Stimulated activated CD4-positive, alpha-beta T cell treated with anti-CD3 and anti-CD28 coated beads, Interleukin-4, amount 100 ng/mL, for 48 hours (primary cell): ENCODE measurements at regions not wholly inside any gene's neighbourhood (a gene's known extent, or its start where the extent isn't known, plus 50 kb on each side); places are given as distances from the start of the nearest gene placed in this dataset.

Source experiments
- DNase-seq, 2 donors: peaks; one replicate each; pipeline ENCODE4 v3.0.0-alpha.2; 2020; ENCODE audit warnings: low read depth in 2 of 2

DNA sequence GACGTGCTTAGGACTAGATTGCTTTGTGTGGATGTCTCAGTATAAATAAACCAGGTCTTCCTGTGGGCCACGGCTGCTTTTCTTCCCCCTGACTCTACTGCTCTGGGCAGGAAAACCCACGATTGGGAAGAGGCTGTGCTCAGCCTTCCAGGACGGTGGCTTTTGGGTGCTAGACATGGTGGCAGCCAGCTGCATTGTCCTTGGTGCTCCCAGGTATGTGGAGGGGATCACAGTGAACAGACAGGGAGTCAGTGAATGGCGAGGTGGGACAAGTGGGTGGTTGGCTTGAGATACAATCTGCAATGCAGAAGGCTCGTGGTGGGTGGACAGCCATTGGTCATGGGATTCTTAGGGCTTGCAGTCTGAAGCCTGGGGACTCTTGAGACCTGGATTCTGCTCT, 366.3 kb downstream of the AACS start:
- DNase-seq: no peak

DNA sequence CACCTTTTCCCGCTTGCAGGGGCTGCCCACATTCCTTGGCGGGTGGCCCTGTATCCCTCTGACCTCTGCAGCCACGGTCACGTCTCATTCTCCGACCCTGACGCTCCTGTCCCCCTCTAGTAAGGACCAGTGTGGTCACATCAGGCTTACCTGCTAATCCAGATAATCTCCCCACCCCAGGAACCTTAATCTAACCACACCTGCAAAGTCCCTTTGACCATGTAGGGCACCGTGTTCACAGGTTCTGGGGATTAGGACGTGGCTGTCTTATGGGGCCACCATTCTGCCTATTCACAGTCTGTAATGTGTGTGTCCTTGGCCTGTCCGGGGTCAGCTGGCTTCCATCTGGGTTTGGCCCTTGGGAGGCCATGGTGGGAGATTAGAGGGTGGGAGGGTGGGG, 368.9 kb downstream of the AACS start:
- DNase-seq: no peak

DNA sequence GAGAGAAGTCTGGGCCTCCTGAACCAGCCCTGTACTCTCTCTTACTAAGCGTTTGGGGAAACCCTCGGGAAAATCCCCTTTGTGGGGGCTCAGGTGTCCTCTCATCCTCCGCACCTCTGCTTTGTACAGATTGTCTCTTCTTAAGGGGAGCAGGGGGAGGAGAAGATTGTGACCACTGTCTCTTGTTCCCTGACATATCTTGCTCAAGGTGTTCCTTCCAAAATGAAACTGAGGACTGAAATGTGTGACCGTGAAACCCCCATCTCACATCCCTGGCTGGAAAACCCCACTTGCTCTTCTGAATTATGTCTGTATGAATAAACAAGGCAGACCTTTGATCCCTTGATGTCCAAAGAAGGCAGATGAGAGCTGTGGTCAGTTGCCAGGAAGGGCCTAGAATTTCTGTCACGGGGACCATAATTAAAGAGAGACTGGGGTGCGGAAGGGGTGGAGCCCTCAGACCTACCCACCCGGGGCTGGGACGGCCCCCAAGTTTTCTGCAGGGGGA, 369.8 kb downstream of the AACS start:
- no peak for DNase-seq

DNA sequence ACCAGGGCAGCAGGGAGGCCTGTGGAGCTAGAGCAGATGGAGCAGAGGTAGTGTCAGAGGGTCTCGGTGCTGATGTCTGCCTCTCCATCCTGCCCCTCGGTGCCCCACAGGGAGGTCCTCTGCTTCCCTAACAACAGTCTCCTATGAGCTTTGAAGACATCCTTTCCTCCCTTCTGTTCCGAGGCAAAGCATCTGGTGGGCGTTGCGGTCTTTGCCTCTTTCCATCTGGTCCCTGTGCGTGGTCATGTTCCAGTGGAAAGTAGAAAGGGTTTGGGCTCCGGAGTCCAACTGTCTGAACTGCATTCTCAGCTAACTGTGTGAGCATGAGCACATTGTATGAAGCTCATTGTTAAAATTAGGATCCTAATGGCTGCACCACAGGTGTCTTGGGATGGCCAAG, 370.6 kb downstream of the AACS start:
- no peak for DNase-seq

DNA sequence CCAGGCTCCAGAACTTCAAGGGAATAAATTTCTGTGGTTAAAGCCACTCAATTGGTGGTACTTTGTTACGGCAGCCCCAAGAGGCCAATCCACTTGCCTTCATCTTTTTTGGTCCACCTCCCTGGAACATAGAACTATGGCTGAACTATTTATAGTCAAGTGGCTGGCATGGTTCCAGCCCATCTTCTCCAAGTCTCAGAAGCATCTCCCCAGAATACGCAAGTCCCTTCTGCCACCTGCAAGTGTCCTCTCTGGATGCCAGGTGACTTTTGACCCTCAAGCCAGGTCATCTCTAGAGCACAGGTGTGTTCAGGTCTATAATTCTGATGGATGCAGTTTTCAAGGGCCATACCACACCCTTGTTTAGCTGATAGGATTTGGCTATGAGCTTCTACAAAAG, 371.5 kb downstream of the AACS start:
- no peak for DNase-seq

DNA sequence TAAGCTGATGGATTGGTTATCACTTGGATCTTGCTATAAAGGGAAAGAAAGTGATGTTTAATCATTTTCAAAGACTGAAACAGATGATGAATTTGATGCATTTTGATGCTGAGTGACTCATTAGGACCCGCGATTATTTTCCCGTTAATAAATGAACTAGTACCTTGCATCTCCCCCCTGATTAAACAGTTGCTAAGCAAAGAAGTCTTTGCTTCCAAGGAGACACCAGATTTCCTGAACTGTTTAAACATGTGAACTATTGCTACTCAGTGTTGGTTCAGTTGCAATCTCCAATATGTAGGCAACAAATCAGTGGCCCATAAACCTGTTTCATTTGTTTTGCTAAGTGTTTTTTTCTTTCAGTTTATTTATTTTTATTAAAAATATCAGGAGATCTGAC, 375.2 kb downstream of the AACS start:
- no peak for DNase-seq

DNA sequence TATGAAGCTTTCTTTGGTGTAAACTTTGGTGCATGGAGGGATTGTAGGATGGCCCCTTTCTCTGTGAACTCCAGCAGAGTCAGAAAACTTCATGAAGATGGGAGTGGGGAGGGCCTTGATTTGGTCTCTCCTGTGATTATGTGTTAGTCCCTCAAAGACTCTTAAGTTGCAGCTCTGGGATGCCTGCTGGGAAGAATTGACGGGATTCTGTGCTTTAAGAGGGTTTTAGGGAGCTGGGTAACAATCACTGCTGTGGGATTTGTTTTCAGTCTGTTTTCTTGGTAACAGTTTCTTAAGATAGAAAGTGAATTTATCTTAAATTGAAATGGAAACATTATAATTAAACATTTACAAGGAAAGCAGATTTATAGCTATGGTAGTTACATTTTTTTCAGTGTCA, 378.1 kb downstream of the AACS start:
- no peak for DNase-seq

DNA sequence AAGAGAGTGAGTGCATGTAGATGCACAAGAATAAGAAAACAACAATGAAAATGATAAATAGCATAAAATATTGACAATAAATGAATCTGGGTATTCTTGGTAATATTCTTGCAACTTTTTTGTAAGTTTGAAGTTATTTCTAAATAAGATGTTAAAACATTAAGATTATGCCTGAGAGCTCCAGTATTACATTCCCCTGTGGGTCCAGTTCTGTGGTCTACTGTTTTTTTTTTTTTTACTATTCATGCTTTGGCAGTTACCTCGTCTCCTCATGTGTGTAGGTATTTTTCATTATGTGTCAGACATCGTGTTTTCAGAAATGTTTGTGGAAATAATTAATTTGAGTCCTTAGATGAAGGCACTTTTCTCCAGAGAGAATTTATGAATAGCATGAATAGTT, 386.2 kb downstream of the AACS start:
- no peak for DNase-seq

DNA sequence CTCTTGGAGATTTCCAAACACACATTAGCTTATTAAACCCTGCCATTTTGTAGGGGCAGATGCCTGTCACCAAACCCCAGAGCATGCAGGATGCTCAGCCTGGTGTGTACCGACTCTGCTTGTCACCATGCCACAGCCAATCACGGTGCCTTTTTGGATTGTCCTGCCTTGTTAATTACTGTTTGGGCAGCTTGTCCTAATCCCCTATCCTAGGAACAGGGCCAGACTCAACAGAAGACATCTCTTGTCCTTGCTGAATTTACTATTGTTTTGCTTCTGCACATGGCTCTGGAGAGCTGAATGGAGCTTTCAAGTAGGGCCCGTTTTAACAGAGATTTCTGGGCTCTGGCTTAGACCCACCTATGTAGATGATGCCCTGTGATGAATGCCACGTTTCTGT, 388.5 kb downstream of the AACS start:
- no peak for DNase-seq

DNA sequence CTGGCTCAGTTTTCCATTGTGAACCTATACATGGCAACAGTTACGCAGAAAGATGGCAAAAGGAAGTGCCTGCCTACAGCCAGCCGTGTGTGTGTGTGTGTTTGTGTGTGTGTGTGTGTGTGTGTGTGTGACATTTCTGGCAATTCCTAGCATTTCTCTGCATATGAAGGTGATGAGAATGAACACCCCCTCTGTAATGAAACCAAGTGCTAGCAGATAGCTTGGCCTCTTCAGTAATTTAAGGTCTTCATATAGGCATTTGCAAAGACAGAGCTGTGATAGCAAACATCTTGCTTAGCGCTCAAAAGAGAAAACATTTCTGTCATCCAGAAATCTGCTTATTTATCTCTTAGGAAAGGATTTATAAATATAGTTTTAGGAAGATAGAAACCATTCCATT, 389.1 kb downstream of the AACS start:
- DNase-seq: no peak

DNA sequence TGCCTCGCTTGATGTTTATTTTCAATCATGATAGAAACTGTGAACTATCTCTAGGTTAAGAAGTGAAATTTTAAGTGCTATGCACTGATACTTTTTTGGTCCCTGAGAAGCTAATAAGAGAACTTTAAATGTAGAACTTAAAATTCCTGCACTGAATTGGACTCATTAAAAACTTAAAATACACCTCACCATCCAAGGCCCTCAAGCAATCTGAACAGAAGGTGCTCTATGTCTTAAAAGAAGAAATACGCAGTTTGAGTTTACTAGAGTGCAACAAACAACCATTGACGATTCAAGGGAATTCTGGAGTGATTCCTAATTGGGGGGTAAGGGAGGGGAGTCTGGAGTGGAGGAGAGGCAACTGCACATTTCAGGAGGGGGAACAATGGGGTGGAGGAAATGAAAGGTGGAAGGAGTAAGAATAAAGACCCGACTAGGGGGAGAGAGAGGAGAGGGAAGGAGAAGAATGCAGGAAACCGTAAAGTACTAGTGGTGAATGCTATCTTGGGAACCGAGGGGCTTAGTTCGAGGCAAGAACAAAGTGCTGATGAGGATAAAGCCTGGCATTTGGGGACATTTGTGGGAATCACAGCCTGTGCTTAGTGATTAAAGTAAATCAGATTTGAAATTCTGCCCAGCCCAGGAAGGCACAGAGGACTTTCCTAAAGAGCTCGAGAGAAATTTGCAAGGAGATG, 389.7 kb downstream of the AACS start:
- DNase-seq: no peak

DNA sequence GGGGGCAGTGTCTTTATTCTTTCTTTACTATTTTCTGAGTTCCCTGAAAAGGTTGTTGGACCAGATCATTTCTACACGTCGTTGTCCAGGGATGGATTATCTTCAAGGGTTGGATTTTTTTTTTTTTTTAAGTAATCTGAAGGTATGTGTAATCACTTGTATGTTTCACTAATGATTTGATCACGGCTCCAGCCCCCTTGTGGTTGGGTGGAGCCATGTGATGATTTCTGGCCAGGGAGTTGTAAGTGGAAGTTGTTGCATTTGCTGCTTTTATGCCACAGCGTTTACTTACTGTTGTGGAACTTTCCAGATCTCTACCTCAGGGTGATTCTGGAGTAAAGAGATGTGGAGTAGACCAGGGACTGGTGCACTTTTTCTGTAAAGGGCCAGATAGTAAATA, 390.3 kb downstream of the AACS start:
- DNase-seq: no peak

DNA sequence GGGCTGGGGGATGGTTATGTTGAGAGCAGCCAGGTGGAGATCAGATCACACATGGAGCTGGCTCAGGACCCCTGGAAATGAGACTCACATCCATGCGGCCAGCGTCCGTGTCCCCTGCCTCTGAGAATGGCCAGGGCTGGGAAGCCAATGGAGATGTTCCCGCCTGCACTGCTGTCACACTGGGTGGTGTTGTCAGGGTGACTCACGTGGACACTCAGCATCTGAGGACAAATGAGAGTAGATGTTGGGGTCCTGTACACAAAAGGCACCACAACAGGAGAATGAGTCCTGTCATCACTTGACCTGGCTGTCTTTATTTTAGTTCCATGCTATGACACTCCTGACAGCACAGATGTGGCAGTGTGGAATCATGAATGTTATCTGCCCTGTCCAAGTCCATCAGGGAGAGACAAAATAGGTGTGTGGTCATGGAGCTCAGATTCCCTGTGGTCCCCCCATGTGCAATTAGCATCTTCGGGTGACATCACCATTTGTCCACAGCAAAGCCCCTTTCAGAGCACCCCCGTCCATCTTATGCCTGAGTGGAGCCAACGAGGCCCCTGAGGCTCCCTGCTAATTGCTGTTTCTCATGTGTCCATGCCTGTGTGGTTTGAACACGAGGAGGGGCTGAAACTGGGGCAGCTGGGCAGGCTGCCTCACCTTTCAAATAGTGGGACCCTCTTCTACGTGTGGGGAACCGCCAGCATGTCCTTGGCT, 393.5 kb downstream of the AACS start:
- no peak for DNase-seq

DNA sequence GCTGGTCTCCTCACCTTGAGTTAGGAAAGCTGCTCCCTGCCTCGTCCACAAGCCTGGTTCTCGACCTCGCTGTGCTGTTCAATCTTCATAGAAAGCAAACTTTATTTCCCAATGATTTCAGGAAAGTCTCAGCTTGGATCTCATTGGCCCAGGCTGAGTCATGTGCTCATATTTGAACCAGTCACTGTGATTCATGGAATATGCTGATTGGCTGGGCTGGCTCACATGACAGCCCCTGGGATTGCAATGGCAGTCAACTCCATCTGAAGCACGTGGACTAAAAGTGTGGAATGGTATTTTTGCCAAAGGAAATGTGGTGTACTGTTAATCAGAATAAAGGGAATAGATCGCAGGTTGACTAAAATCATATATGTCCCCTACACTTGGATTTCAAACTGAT, 396.6 kb downstream of the AACS start:
- no peak for DNase-seq

DNA sequence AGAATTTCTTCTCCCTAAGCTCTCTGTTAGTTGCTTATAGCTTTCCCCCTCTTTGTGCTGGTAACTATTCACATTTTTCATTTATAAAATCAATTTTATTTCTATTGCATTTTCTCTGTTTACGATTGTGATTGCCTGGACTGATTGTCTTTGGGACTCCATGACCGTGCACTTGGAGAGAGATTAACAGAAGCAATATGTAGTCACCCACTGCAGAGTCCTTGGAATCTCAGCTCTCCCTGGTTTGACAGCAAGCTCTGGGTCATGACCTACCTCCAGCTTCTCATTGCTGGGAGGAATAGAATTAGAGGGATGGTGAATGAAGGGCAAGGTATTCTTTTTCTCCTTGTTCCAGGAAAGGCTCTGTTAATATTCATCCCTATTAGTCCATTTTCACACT, 398.2 kb downstream of the AACS start:
- DNase-seq: no peak

DNA sequence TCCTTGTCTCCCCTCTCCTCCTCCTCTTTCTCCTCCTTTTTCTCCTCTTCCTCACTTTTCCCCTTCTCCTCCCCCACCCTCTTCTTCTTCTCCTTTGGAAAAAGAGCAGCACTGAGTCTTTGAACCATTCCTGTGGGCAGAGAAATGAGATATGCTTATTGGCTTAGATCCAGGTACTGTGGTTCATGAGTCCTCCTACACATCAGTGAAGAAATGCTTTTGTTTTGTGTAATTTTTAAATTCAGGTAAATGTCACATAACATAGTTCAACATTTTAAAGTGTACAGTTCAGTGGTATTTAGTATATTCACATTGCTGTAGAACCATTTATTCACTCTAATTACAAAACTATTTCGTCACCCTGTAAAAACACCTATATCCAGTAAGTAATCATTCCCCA, 402.1 kb downstream of the AACS start:
- DNase-seq: no peak

DNA sequence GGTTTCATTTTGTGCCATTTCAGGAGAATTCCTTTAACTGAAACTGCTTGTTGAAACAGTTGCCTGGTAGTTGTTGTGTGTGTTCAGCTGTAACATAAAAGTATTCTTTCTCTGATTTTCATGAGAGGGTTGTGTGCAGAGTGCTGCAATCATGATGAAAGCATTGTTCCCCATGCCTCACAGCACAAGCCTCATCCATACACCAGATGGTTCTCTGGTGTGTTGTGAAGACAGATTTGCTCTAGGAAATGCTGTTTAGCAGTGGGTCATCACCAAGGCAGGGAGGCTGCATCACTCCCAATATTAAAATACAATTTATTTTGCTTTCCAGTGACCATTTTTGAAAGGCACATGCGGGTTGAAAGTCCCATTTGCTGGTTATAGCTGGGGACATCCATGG, 404.4 kb downstream of the AACS start:
- DNase-seq: no peak

DNA sequence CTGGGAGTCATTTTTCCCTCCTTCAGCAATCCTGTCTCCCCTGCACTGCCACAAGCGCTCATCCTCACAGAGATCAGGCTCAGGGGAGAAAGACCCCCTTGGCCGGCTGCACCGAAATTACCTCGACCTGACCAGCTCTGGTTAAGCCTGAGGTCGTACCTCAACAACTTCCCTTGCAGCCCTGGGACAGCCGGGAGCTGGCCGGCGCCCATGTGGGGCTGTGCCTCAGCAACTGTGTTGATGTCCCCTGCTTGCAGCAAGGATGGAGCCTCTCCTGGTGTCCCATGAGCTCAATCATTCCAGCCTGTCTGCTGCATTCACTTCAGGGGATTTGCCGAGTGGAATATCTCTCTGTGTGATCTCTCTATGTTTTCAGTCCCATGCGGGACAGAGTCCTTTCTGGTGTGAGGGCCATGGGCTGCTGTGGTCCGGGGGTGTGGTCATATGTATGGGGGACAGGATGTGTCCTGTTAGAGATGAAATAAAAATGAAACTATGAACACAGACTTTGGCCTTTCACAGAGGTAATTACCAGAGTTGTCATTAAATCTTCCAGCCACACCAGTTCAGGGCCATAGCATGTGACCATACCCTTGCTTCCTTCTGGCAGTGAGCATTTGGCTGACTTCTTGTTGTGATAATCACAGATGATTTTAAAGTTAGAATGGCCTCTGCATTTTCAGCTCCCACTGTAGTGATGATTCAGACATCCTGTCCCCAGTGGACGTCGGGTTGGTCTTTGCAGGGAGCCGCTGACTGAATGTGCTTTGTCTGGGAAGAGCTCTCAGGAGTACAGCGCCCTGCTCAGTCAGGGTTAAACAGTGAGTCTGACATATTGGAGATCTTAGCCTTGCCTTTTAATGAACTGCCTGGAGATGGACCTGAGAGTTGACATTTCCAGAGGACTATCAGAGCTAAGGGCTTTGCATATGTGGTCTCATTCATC, 405.9 kb downstream of the AACS start:
- DNase-seq: no peak

DNA sequence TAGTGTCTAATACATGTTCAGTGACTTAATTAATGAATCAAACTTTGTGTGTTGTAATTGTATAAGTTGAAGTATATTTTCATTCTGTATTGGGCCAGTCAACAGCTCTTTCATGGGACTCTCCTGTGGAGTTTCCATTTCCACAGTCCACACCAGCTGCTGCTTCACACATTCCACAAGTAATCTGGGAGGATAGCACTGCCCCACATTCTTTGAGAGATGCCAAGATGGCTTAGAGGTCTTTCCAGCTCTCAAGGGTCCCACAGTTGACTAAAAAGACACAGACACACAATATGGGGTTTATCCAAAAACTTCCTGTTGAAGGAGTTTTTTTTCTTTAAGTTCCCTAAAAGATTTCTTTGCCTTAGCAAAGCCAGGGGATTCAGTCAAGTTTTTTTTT, 408.3 kb downstream of the AACS start:
- DNase-seq: no peak

DNA sequence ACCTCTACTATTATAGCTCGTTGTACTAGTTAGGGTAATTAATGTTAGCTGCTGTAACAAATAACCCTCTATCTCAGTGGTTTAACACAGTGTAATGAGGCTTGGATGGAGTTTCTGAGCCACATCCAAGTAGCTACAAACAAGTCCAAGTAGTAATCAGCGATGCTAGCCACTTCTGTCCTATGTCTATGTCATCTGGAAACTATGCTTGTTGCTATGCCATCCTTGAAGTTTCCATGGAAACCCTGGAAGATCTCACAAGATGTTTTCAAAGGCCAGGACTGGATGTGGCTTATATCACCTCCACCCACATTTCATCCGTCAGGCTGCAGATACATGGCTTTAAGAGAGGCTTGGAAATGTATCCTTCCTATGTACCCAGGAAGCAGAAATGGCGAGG, 422.1 kb downstream of the AACS start:
- no peak for DNase-seq

DNA sequence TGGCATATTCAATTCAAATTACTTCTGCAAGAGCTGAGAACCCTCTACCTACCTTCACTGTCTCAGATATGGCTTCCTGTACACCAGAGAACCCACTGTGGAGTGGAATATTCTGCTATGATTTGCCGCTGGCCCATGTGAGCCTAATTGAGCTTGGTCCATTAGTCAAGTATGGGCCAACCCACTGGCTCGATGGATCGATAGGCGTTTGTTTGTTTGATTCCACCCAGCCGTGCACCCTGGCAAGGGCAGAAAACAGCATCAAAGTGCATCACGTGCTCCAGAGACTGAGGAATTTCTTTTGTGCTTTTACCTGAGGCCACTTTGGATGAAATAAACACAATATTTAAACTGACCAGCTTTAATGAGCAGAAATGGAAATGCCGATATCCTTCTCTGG, 426.3 kb downstream of the AACS start:
- no peak for DNase-seq
